Nephron progenitor cell (in vitro differentiated cells): ENCODE measurements at regions not wholly inside any gene's neighbourhood (a gene's known extent, or its start where the extent isn't known, plus 50 kb on each side); places are given as distances from the start of the nearest gene placed in this dataset.

Experiments used
- DNase-seq: peaks from one replicate; pipeline ENCODE4 v3.0.0; 2021
- H3K27ac Mint-ChIP-seq: 2 replicates; pipeline ENCODE4 v1.8.0; 2021; ENCODE audit warnings: mild to moderate bottlenecking, moderate library complexity, mixed read lengths
- H3K27me3 Mint-ChIP-seq: 2 replicates; pipeline ENCODE4 v1.8.0; 2021; ENCODE audit warnings: mild to moderate bottlenecking, low read depth, mixed read lengths; ENCODE audit not compliant: poor library complexity
- H3K36me3 Mint-ChIP-seq: 2 replicates; pipeline ENCODE4 v1.8.0; 2021; ENCODE audit warnings: low read depth, mixed read lengths
- H3K4me1 Mint-ChIP-seq: 2 replicates; pipeline ENCODE4 v1.8.0; 2021; ENCODE audit warnings: mixed read lengths
- H3K4me3 Mint-ChIP-seq: 2 replicates; pipeline ENCODE4 v1.8.0; 2021; ENCODE audit warnings: mild to moderate bottlenecking, moderate library complexity, mixed read lengths
- H3K9me3 Mint-ChIP-seq: 2 replicates; pipeline ENCODE4 v1.8.0; 2021; ENCODE audit warnings: mild to moderate bottlenecking, moderate library complexity, mixed read lengths
- CTCF ChIP-seq: fragments of 200-600 bp; sonication (generic); IDR thresholded peaks from 2 replicates; pipeline ENCODE4 v1.5.0; 2021; ENCODE audit warnings: antibody characterized with exemption

- DNase-seq: peak; percentile 38
- peak overlapping the region; percentile 84 for H3K27ac Mint-ChIP-seq
- peaks cover 7% of the 10 kb centered on the region for H3K4me1 Mint-ChIP-seq
- TF ChIP-seq CTCF: no peak
- peaks cover 7% of the 10 kb centered on the region for H3K27me3 Mint-ChIP-seq
- H3K4me3 Mint-ChIP-seq: no peak overlapping the region
- H3K36me3 Mint-ChIP-seq: no peaks in the 10 kb centered on the region
- H3K9me3 Mint-ChIP-seq: peaks cover 16% of the 10 kb centered on the region
Observed at GRCh38 chr13:109500146-109500773, 286.1 kb downstream of the IRS2 start.

- H3K27me3 Mint-ChIP-seq: peaks cover 7% of the 10 kb centered on the region
- no peak overlapping the region for H3K4me3 Mint-ChIP-seq
- TF ChIP-seq CTCF: no peak
- no peaks in the 10 kb centered on the region for H3K9me3 Mint-ChIP-seq
- H3K36me3 Mint-ChIP-seq: no peaks in the 10 kb centered on the region
- H3K4me1 Mint-ChIP-seq: peaks cover 7% of the 10 kb centered on the region
- no peak for DNase-seq
- H3K27ac Mint-ChIP-seq: no peak overlapping the region
Observed at GRCh38 chr13:109497917-109498316, 288.5 kb downstream of the IRS2 start.

- DNase-seq: no peak
- H3K4me3 Mint-ChIP-seq: no peak overlapping the region
- H3K27ac Mint-ChIP-seq: no peak overlapping the region
- H3K27me3 Mint-ChIP-seq: peaks cover 7% of the 10 kb centered on the region
- H3K9me3 Mint-ChIP-seq: no peaks in the 10 kb centered on the region
- TF ChIP-seq CTCF: no peak
- H3K36me3 Mint-ChIP-seq: no peaks in the 10 kb centered on the region
- H3K4me1 Mint-ChIP-seq: peaks cover 7% of the 10 kb centered on the region
Observed at GRCh38 chr13:109496216-109496615, 290.2 kb downstream of the IRS2 start.

GRCh38 chr13:109494925-109495369, 291.4 kb downstream of the IRS2 start:
- H3K27ac Mint-ChIP-seq: peak overlapping the region; percentile 20
- no peak for DNase-seq
- H3K9me3 Mint-ChIP-seq: peaks cover 7% of the 10 kb centered on the region
- no peak for TF ChIP-seq CTCF
- H3K4me1 Mint-ChIP-seq: peaks cover 1% of the 10 kb centered on the region
- no peak overlapping the region for H3K4me3 Mint-ChIP-seq
- H3K36me3 Mint-ChIP-seq: peaks cover under 1% of the 10 kb centered on the region
- H3K27me3 Mint-ChIP-seq: peaks cover 7% of the 10 kb centered on the region

GRCh38 chr13:109485136-109485794, 301.1 kb downstream of the IRS2 start:
- TF ChIP-seq CTCF: no peak
- Mint-ChIP-seq H3K9me3 (peaks cover 19% of the 10 kb centered on the region), H3K4me1 (no peaks in the 10 kb centered on the region), H3K4me3 (no peak overlapping the region), H3K27ac (no peak overlapping the region), H3K36me3 (peaks cover 6% of the 10 kb centered on the region), H3K27me3 (peaks cover 6% of the 10 kb centered on the region)
- DNase-seq: no peak

GRCh38 chr13:109483284-109483683, 303.1 kb downstream of the IRS2 start:
- H3K36me3 Mint-ChIP-seq: no peaks in the 10 kb centered on the region
- no peak overlapping the region for H3K4me3 Mint-ChIP-seq
- TF ChIP-seq CTCF: no peak
- H3K27ac Mint-ChIP-seq: no peak overlapping the region
- peaks cover 6% of the 10 kb centered on the region for H3K27me3 Mint-ChIP-seq
- H3K9me3 Mint-ChIP-seq: peaks cover 4% of the 10 kb centered on the region
- no peak for DNase-seq
- H3K4me1 Mint-ChIP-seq: no peaks in the 10 kb centered on the region
